ENCODE measurements at regions not wholly inside any gene's neighbourhood (a gene's known extent, or its start where the extent isn't known, plus 50 kb on each side); places are given as distances from the start of the nearest gene placed in this dataset.

DNA sequence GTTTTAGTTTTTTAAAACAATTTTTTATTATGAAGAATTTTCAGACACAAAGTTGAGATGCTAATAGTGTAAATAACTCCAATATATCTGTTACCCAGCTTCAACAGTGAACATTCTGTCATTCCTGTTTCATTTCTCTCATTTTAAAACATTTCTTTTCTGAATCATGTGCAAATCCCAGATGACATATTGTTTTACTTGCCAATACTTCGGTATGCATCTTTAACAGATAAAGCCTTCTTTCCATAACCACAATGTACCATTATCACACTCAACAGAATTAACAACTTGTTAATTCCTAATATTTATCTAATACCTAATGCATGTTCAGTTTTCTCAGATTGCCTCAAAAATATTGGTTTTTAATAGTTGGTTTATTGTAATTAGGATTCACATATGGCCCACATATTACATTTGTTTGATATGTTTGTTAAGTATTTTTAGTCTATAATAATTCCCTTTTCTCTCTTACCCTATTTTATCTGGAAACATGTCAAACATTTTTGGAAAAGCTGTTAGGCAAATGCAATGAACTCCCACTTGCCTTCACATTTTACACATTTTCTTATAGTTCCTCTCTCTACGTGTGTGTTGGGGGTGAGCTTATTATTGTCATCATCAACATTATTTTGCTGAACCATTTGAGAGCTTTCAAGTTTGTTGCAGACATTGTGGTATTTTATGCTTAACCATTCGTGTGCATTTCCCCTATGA, 58.7 kb upstream of the ANKRD55 start:
- Mint-ChIP-seq H3K27ac (ENCODE audit: unreplicated experiment) (no peak overlapping the region), H3K27me3 (ENCODE audit: unreplicated experiment) (peaks cover 3% of the 10 kb centered on the region), H3K4me3 (ENCODE audit: unreplicated experiment) (no peak overlapping the region), H3K9me3 (ENCODE audit: unreplicated experiment) (peaks cover 1% of the 10 kb centered on the region), H3K36me3 (ENCODE audit: unreplicated experiment) (no peaks in the 10 kb centered on the region), H3K4me1 (ENCODE audit: low read depth, unreplicated experiment) (no peaks in the 10 kb centered on the region)
- TF ChIP-seq, protein P1, sequence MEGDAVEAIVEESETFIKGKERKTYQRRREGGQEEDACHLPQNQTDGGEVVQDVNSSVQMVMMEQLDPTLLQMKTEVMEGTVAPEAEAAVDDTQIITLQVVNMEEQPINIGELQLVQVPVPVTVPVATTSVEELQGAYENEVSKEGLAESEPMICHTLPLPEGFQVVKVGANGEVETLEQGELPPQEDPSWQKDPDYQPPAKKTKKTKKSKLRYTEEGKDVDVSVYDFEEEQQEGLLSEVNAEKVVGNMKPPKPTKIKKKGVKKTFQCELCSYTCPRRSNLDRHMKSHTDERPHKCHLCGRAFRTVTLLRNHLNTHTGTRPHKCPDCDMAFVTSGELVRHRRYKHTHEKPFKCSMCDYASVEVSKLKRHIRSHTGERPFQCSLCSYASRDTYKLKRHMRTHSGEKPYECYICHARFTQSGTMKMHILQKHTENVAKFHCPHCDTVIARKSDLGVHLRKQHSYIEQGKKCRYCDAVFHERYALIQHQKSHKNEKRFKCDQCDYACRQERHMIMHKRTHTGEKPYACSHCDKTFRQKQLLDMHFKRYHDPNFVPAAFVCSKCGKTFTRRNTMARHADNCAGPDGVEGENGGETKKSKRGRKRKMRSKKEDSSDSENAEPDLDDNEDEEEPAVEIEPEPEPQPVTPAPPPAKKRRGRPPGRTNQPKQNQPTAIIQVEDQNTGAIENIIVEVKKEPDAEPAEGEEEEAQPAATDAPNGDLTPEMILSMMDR (IDR thresholded peaks at IDR 0.05; ENCODE audit: partially characterized antibody, unreplicated experiment): no peak
- DNase-seq: no peak

- no peaks in the 10 kb centered on the region for H3K36me3 Mint-ChIP-seq (ENCODE audit: unreplicated experiment)
- TF ChIP-seq, protein P1 (IDR thresholded peaks at IDR 0.05; ENCODE audit: partially characterized antibody, unreplicated experiment): no peak
- no peak overlapping the region for H3K4me3 Mint-ChIP-seq (ENCODE audit: unreplicated experiment)
- no peaks in the 10 kb centered on the region for H3K4me1 Mint-ChIP-seq (ENCODE audit: low read depth, unreplicated experiment)
- no peaks in the 10 kb centered on the region for H3K9me3 Mint-ChIP-seq (ENCODE audit: unreplicated experiment)
- DNase-seq: no peak
- no peak overlapping the region for H3K27ac Mint-ChIP-seq (ENCODE audit: unreplicated experiment)
- H3K27me3 Mint-ChIP-seq (ENCODE audit: unreplicated experiment): no peaks in the 10 kb centered on the region
Observed at GRCh38 chr5:56291079-56291643, 58.0 kb upstream of the ANKRD55 start.

DNA sequence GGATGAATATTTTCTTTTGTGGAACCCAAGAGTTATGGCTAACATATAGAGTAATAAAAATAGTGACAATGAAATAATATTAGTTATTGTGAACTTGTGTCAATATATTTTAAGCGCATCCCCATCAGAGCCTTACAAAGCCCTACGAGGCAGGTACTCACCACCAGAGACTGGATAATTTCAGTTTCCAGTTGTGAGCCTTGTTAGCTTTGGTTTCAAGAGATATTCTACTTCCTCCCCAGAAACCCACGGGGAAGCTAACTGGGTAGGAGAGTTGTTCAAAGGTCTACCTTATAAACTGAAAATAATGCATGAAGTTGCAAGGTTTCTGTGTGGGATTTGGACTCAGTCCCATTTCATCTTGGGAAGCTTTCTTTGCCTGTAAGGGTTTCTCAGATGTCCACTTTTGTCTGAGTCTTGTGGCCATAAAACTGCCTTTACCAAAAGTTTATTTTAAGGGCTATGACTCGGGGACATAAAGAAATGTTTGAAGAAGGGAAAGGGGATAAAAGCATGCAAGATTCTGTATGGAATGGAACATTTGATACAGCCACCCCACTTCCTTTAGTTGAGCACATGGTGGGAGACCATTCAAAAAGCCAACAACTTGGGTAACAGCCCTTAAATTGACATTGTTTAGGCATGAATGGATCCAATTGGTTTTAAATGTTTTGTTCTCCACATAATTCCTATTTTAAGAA, 57.4 kb upstream of the ANKRD55 start:
- TF ChIP-seq, protein P1 (IDR thresholded peaks at IDR 0.05; ENCODE audit: partially characterized antibody, unreplicated experiment): no peak
- no peaks in the 10 kb centered on the region for H3K36me3 Mint-ChIP-seq (ENCODE audit: unreplicated experiment)
- no peak overlapping the region for H3K4me3 Mint-ChIP-seq (ENCODE audit: unreplicated experiment)
- no peaks in the 10 kb centered on the region for H3K4me1 Mint-ChIP-seq (ENCODE audit: low read depth, unreplicated experiment)
- no peak overlapping the region for H3K27ac Mint-ChIP-seq (ENCODE audit: unreplicated experiment)
- no peaks in the 10 kb centered on the region for H3K27me3 Mint-ChIP-seq (ENCODE audit: unreplicated experiment)
- H3K9me3 Mint-ChIP-seq (ENCODE audit: unreplicated experiment): no peaks in the 10 kb centered on the region
- no peak for DNase-seq

DNA sequence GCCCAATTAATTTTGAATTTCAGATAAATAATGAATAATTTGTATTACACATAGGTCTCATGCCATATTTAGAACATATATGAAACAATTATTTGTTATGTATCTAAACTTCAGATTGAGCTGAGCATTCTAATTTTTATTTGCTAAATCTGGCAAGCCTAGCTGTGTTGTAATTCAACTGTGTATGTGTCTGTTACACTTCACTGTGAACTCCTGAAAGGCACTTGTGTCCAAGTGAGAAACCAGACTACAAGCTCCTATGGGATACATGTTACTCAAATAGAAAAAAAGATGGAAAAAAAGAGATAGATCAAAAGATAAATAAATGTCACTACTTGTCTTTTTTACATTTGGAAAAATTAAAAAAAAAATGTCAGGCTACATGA, 56.5 kb upstream of the ANKRD55 start:
- Mint-ChIP-seq H3K27ac (ENCODE audit: unreplicated experiment) (no peak overlapping the region), H3K4me1 (ENCODE audit: low read depth, unreplicated experiment) (no peaks in the 10 kb centered on the region), H3K36me3 (ENCODE audit: unreplicated experiment) (no peaks in the 10 kb centered on the region), H3K4me3 (ENCODE audit: unreplicated experiment) (no peak overlapping the region), H3K27me3 (ENCODE audit: unreplicated experiment) (no peaks in the 10 kb centered on the region), H3K9me3 (ENCODE audit: unreplicated experiment) (peaks cover 2% of the 10 kb centered on the region)
- no peak for DNase-seq
- TF ChIP-seq, protein P1 (IDR thresholded peaks at IDR 0.05; ENCODE audit: partially characterized antibody, unreplicated experiment): no peak

All from glutamatergic neuron (in vitro differentiated cells).